Bronchial epithelial cell (primary cell): ENCODE measurements at regions not wholly inside any gene's neighbourhood (a gene's known extent, or its start where the extent isn't known, plus 50 kb on each side); places are given as distances from the start of the nearest gene placed in this dataset.

Source experiments
- DNase-seq: peaks from one replicate; pipeline ENCODE4 v3.0.0-alpha.2; 2010; ENCODE audit warnings: low read depth
- FAIRE-seq: peaks from 2 replicates; lab custom pipeline; 2011; peaks lifted over from hg19 to GRCh38; lab: Jason Lieb, UNC
- H3K27me3 ChIP-seq: 2 replicates; pipeline ENCODE4 v1.5.1; 2011; ENCODE audit warnings: low read length; ENCODE audit not compliant: control insufficient read depth, insufficient read depth
- H3K36me3 ChIP-seq: 2 replicates; pipeline ENCODE4 v1.5.1; 2011; ENCODE audit warnings: low read length; ENCODE audit not compliant: control insufficient read depth, insufficient read depth
- H3K4me3 ChIP-seq: 2 replicates; pipeline ENCODE4 v1.5.1; 2011; ENCODE audit warnings: mild to moderate bottlenecking, low read depth, low read length, control low read depth
- CTCF ChIP-seq: IDR thresholded peaks from 2 replicates; pipeline ENCODE4 v1.5.1; 2011; ENCODE audit warnings: mild to moderate bottlenecking, moderate library complexity, low read length, control low read depth, inconsistent platforms; ENCODE audit not compliant: insufficient read depth, severe bottlenecking

GRCh38 chr2:53450923-53451322, 316.7 kb upstream of the CHAC2 start:
- FAIRE-seq: no peak

GRCh38 chr2:53448591-53448990, 319.0 kb upstream of the CHAC2 start:
- TF ChIP-seq CTCF: no peak
- FAIRE-seq: no peak
- H3K27me3 ChIP-seq: no peaks in the 10 kb centered on the region
- H3K36me3 ChIP-seq: no peaks in the 10 kb centered on the region
- no peak overlapping the region for H3K4me3 ChIP-seq
- no peak for DNase-seq

More at GRCh38 chr2:53450923-53451322, 316.7 kb upstream of the CHAC2 start:
- Histone ChIP-seq H3K36me3 (no peaks in the 10 kb centered on the region), H3K4me3 (no peak overlapping the region), H3K27me3 (no peaks in the 10 kb centered on the region)
- TF ChIP-seq CTCF: no peak
- no peak for DNase-seq

- no peaks in the 10 kb centered on the region for H3K36me3 ChIP-seq
- DNase-seq: no peak
- H3K27me3 ChIP-seq: no peaks in the 10 kb centered on the region
- no peak overlapping the region for H3K4me3 ChIP-seq
- TF ChIP-seq CTCF: no peak
- no peak for FAIRE-seq
These were observed 319.5 kb upstream of the CHAC2 start for GRCh38 chr2:53448086-53448485.

GRCh38 chr2:53445383-53446070, 322.1 kb upstream of the CHAC2 start:
- Histone ChIP-seq H3K4me3 (no peak overlapping the region), H3K27me3 (no peaks in the 10 kb centered on the region), H3K36me3 (no peaks in the 10 kb centered on the region)
- no peak for TF ChIP-seq CTCF
- DNase-seq (peak; percentile 61), FAIRE-seq (no peak)

GRCh38 chr2:53442783-53443182, 324.8 kb upstream of the CHAC2 start:
- Histone ChIP-seq H3K36me3 (no peaks in the 10 kb centered on the region), H3K4me3 (no peak overlapping the region), H3K27me3 (no peaks in the 10 kb centered on the region)
- FAIRE-seq: peak; percentile 86
- peak; percentile 19 for DNase-seq
- peak; percentile 47 for TF ChIP-seq CTCF

- DNase-seq (no peak), FAIRE-seq (no peak)
- no peak for TF ChIP-seq CTCF
These were observed 325.5 kb upstream of the CHAC2 start for GRCh38 chr2:53442093-53442492.

More at GRCh38 chr2:53442093-53442492, 325.5 kb upstream of the CHAC2 start:
- no peak overlapping the region for H3K4me3 ChIP-seq
- no peaks in the 10 kb centered on the region for H3K27me3 ChIP-seq
- H3K36me3 ChIP-seq: no peaks in the 10 kb centered on the region
